Uterus (tissue), 3 donors: ENCODE measurements at regions not wholly inside any gene's neighbourhood (a gene's known extent, or its start where the extent isn't known, plus 50 kb on each side); places are given as distances from the start of the nearest gene placed in this dataset.

ENCODE experiments used
- DNase-seq, 2 donors: peaks; one replicate each; pipeline ENCODE4 v3.0.0-alpha.2; 2019 to 2020
- H3K27ac ChIP-seq, 2 donors: fragments of 200-600 bp; sonication (generic); 1 replicate in 1 of 2; 2 replicates in 1 of 2; pipeline ENCODE4 v1.5.1; 2016 to 2018
- H3K27me3 ChIP-seq, 2 donors: fragments of 200-600 bp; sonication (generic); one replicate each; pipeline ENCODE4 v1.5.1; 2018 to 2019; ENCODE audit warnings: control low read depth in 1 of 2
- H3K36me3 ChIP-seq, 2 donors: fragments of 200-600 bp; sonication (generic); one replicate each; pipeline ENCODE4 v1.5.1; 2019; ENCODE audit warnings: control low read depth in 1 of 2
- H3K4me1 ChIP-seq, 2 donors: fragments of 200-600 bp; sonication (generic); one replicate each; pipeline ENCODE4 v1.5.1; 2018 to 2019; ENCODE audit warnings: control low read depth in 1 of 2
- H3K4me3 ChIP-seq, 2 donors: fragments of 200-600 bp; sonication (generic); 1 replicate in 1 of 2; 2 replicates in 1 of 2; pipeline ENCODE4 v1.5.1; 2018 to 2019; ENCODE audit warnings: mild to moderate bottlenecking in 1 of 2
- H3K9me3 ChIP-seq, 2 donors: fragments of 200-600 bp; sonication (generic); one replicate each; pipeline ENCODE4 v1.5.1; 2019; ENCODE audit warnings: control low read depth in 1 of 2
- POLR2A ChIP-seq, 2 donors: fragments of 450-650 bp; IDR thresholded peaks; one replicate each; pipeline ENCODE4 v1.6.1; 2016; ENCODE audit warnings: antibody characterized with exemption in 2 of 2, mild to moderate bottlenecking in 1 of 2, moderate library complexity in 1 of 2
- intact Hi-C: fragments of 100-400 bp; cut with DNase I; formaldehyde crosslinking; loops from one replicate; pipeline ENCODE4 v1.15.1; 2023; ENCODE audit warnings: low total_unique reads
- TF ChIP-seq, protein P1 (sequence below), 4 experiments: fragments of 200-600 bp in 2 of 4; fragments of 450-650 bp in 2 of 4; sonication (generic) in 2 of 4; IDR thresholded peaks; one replicate each; pipeline ENCODE4 v1.5.1; 2016 to 2019; ENCODE audit warnings: antibody characterized with exemption in 4 of 4, mild to moderate bottlenecking in 2 of 4, moderate library complexity in 1 of 4
- donor health status: DM: yes; HTN: yes; CAD: no.

DNA sequence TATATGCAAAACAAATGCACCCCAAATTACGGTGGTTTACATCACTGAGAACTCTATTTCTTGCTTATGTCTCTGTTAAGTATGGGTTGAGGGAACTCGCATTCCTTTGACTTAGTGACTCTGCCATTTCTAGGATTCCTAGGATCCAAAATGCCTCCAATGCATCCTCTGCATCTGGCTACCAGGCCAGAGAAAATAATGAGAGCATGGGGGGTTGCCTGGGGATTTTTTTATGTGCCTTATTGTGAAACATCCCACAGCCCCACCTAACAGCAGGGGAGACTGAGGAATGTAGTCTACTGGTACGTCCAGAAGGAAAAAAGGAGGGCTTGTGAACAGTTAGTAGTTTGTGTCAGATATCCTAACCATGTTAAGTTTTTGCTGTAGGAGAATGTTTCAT is 466.0 kb upstream of the ARRDC3 start:
- TF ChIP-seq, protein P1, sequence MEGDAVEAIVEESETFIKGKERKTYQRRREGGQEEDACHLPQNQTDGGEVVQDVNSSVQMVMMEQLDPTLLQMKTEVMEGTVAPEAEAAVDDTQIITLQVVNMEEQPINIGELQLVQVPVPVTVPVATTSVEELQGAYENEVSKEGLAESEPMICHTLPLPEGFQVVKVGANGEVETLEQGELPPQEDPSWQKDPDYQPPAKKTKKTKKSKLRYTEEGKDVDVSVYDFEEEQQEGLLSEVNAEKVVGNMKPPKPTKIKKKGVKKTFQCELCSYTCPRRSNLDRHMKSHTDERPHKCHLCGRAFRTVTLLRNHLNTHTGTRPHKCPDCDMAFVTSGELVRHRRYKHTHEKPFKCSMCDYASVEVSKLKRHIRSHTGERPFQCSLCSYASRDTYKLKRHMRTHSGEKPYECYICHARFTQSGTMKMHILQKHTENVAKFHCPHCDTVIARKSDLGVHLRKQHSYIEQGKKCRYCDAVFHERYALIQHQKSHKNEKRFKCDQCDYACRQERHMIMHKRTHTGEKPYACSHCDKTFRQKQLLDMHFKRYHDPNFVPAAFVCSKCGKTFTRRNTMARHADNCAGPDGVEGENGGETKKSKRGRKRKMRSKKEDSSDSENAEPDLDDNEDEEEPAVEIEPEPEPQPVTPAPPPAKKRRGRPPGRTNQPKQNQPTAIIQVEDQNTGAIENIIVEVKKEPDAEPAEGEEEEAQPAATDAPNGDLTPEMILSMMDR (IDR thresholded peaks at IDR 0.05) = no peak
- no peak for TF ChIP-seq POLR2A (IDR thresholded peaks at IDR 0.05)
- Histone ChIP-seq H3K4me1 (no peaks in the 10 kb centered on the region), H3K27ac (no peak overlapping the region), H3K9me3 (no peaks in the 10 kb centered on the region), H3K27me3 (no peaks in the 10 kb centered on the region), H3K4me3 (no peak overlapping the region), H3K36me3 (no peaks in the 10 kb centered on the region)
- intact Hi-C loops = no loop called here
- DNase-seq = no peak

GRCh38 chr5:91848453-91848852 is 465.3 kb upstream of the ARRDC3 start:
- DNase-seq = no peak
- Histone ChIP-seq H3K9me3 (no peaks in the 10 kb centered on the region), H3K4me1 (no peaks in the 10 kb centered on the region), H3K36me3 (no peaks in the 10 kb centered on the region), H3K27me3 (no peaks in the 10 kb centered on the region), H3K4me3 (no peak overlapping the region), H3K27ac (no peak overlapping the region)
- no peak for TF ChIP-seq POLR2A (IDR thresholded peaks at IDR 0.05)
- TF ChIP-seq, protein P1 (IDR thresholded peaks at IDR 0.05) = no peak
- intact Hi-C loops = no loop called here

- no peaks in the 10 kb centered on the region for H3K9me3 ChIP-seq
- intact Hi-C loops = no loop called here
- DNase-seq = no peak
- H3K4me3 ChIP-seq = no peak overlapping the region
- H3K27me3 ChIP-seq = no peaks in the 10 kb centered on the region
- H3K36me3 ChIP-seq = no peaks in the 10 kb centered on the region
- no peak overlapping the region for H3K27ac ChIP-seq
- no peaks in the 10 kb centered on the region for H3K4me1 ChIP-seq
- TF ChIP-seq, protein P1 (IDR thresholded peaks at IDR 0.05) = no peak
- TF ChIP-seq POLR2A (IDR thresholded peaks at IDR 0.05) = no peak
These were observed 458.3 kb upstream of the ARRDC3 start for GRCh38 chr5:91841423-91841822.

DNA sequence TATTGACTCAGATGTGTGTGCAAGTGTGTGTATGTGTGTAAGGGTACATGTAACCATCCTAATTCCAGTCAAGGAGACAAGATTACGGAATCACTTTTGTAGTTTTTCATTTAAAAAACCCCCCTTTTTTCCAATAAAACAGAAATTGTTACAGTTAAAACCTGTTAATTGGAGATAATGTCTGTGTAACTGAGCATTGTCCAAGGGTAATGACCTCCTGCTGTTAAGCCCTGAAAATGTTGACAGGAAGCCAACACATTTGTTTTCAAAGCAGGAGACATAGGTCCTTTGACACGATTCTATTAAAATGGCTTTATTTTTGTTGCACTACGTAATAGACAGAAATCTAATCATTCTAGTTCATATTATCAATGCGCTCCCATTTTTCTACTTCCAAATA is 457.3 kb upstream of the ARRDC3 start:
- intact Hi-C loops = no loop called here
- Histone ChIP-seq H3K4me3 (no peak overlapping the region), H3K27me3 (no peaks in the 10 kb centered on the region), H3K9me3 (no peaks in the 10 kb centered on the region), H3K4me1 (no peaks in the 10 kb centered on the region), H3K36me3 (no peaks in the 10 kb centered on the region), H3K27ac (no peak overlapping the region)
- DNase-seq = no peak
- TF ChIP-seq, protein P1 (IDR thresholded peaks at IDR 0.05) = no peak
- no peak for TF ChIP-seq POLR2A (IDR thresholded peaks at IDR 0.05)

GRCh38 chr5:91839721-91840120 is 456.6 kb upstream of the ARRDC3 start:
- no peaks in the 10 kb centered on the region for H3K36me3 ChIP-seq

DNA sequence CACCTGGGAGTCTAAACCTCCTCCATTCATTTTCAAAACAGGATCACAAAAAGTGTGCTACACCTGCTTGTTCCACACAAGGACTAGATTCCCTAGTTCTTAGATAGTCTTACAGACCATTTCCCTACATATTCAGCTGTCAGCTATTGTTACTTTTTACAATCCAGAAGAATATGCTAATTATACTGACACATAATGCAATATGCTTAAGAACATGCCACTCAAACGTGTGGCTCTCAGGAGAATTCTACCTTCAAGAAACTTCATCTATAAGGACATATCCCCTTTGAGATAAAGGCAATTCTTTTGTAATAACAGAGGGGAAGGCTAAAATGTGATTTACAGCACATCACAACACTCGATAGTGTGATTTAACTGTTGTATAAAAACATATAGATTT is 456.1 kb upstream of the ARRDC3 start:
- H3K9me3 ChIP-seq = no peaks in the 10 kb centered on the region
- TF ChIP-seq POLR2A (IDR thresholded peaks at IDR 0.05) = no peak
- TF ChIP-seq, protein P1 (IDR thresholded peaks at IDR 0.05) = no peak
- H3K4me1 ChIP-seq = no peaks in the 10 kb centered on the region
- H3K4me3 ChIP-seq = no peak overlapping the region
- no peak overlapping the region for H3K27ac ChIP-seq
- DNase-seq = no peak
- intact Hi-C loops = no loop called here
- H3K27me3 ChIP-seq = no peaks in the 10 kb centered on the region
- no peaks in the 10 kb centered on the region for H3K36me3 ChIP-seq

More at GRCh38 chr5:91839721-91840120, 456.6 kb upstream of the ARRDC3 start:
- no peaks in the 10 kb centered on the region for H3K4me1 ChIP-seq
- no peak for DNase-seq
- no peak for TF ChIP-seq POLR2A (IDR thresholded peaks at IDR 0.05)
- intact Hi-C loops = no loop called here
- no peaks in the 10 kb centered on the region for H3K27me3 ChIP-seq
- no peaks in the 10 kb centered on the region for H3K9me3 ChIP-seq
- H3K27ac ChIP-seq = no peak overlapping the region
- no peak overlapping the region for H3K4me3 ChIP-seq
